ENCODE measurements at regions not wholly inside any gene's neighbourhood (a gene's known extent, or its start where the extent isn't known, plus 50 kb on each side); places are given as distances from the start of the nearest gene placed in this dataset.

DNA sequence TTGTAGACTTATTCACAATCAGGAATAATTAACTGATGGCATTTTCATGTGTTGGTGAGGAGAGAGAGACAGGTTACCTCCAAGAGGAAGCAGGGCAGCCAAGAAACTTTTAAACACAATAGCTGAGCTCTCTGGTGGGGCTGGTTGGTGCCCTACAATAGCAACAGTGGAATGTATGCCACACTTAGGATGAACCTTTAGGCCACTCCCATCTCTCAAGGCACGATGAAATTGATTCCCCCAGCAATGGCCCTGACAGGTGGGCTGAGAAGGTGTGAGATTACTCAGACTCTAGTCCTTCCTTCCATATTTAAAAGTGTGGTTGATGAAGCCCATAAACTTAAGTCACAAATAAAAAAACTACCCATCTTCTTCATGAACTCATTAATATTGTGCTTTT lies 219.4 kb upstream of the CYRIA start:
- TF ChIP-seq POLR2AphosphoS5 (IDR thresholded peaks at IDR 0.05; ENCODE audit: low read depth, low read length) (no peak), POLR2A (IDR thresholded peaks at IDR 0.05; ENCODE audit: low read depth, low read length) (no peak), SPI1 (IDR thresholded peaks at IDR 0.05; ENCODE audit: low read depth, low read length) (no peak), TAF1 (IDR thresholded peaks at IDR 0.05; ENCODE audit: low read depth, low read length) (no peak)
